ENCODE measurements at regions not wholly inside any gene's neighbourhood (a gene's known extent, or its start where the extent isn't known, plus 50 kb on each side); places are given as distances from the start of the nearest gene placed in this dataset.

DNA sequence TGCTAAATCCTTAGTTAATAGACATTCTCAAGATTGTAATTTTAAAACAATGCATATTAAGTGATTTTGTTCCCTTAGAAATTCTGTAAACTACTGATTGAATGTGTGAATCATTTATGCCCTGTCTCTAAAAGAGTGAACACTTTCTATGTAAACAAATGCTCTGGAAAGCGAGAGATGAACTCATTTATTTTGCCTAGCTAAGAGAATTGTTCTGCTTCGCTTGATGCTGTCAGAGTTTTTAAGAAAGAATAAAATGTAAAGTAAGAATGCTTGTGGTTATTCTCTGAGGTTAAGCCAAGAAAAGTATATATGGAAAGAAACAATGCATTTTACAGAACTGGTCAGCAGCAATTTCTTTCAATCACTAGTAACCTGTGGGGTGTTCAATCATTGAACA is 347.4 kb upstream of the NUDT12 start:
- DNase-seq: no peak
- Mint-ChIP-seq H3K9me3 (no peaks in the 10 kb centered on the region), H3K36me3 (ENCODE audit: low read depth) (no peaks in the 10 kb centered on the region), H3K4me3 (no peak overlapping the region), H3K27me3 (no peaks in the 10 kb centered on the region), H3K27ac (no peak overlapping the region), H3K4me1 (no peaks in the 10 kb centered on the region)
- intact Hi-C loops (cut with micrococcal nuclease): no loop called here

GRCh38 chr5:103909391-103909790 is 346.8 kb upstream of the NUDT12 start:
- intact Hi-C loops (cut with micrococcal nuclease): no loop called here
- Mint-ChIP-seq H3K36me3 (ENCODE audit: low read depth) (no peaks in the 10 kb centered on the region), H3K27ac (no peak overlapping the region), H3K9me3 (no peaks in the 10 kb centered on the region), H3K4me3 (no peak overlapping the region), H3K27me3 (no peaks in the 10 kb centered on the region), H3K4me1 (no peaks in the 10 kb centered on the region)
- no peak for DNase-seq

- Mint-ChIP-seq H3K27me3 (no peaks in the 10 kb centered on the region), H3K27ac (no peak overlapping the region), H3K9me3 (no peaks in the 10 kb centered on the region), H3K4me1 (no peaks in the 10 kb centered on the region), H3K4me3 (no peak overlapping the region), H3K36me3 (ENCODE audit: low read depth) (no peaks in the 10 kb centered on the region)
- intact Hi-C loops (cut with micrococcal nuclease): no loop called here
- no peak for DNase-seq
Observed at GRCh38 chr5:103908336-103909080, 345.9 kb upstream of the NUDT12 start.

- no peaks in the 10 kb centered on the region for H3K4me1 Mint-ChIP-seq
- no peak overlapping the region for H3K27ac Mint-ChIP-seq
- H3K9me3 Mint-ChIP-seq: no peaks in the 10 kb centered on the region
- DNase-seq: no peak
- no peak overlapping the region for H3K4me3 Mint-ChIP-seq
- H3K27me3 Mint-ChIP-seq: no peaks in the 10 kb centered on the region
- H3K36me3 Mint-ChIP-seq (ENCODE audit: low read depth): no peaks in the 10 kb centered on the region
- intact Hi-C loops (cut with micrococcal nuclease): no loop called here
Observed at GRCh38 chr5:103907001-103907400, 344.4 kb upstream of the NUDT12 start.

GRCh38 chr5:103904651-103905050 is 342.1 kb upstream of the NUDT12 start:
- H3K4me3 Mint-ChIP-seq: no peak overlapping the region
- no peaks in the 10 kb centered on the region for H3K4me1 Mint-ChIP-seq
- H3K27me3 Mint-ChIP-seq: no peaks in the 10 kb centered on the region
- H3K27ac Mint-ChIP-seq: no peak overlapping the region
- no peaks in the 10 kb centered on the region for H3K9me3 Mint-ChIP-seq
- no peaks in the 10 kb centered on the region for H3K36me3 Mint-ChIP-seq (ENCODE audit: low read depth)
- intact Hi-C loops (cut with micrococcal nuclease): no loop called here
- DNase-seq: no peak

DNA sequence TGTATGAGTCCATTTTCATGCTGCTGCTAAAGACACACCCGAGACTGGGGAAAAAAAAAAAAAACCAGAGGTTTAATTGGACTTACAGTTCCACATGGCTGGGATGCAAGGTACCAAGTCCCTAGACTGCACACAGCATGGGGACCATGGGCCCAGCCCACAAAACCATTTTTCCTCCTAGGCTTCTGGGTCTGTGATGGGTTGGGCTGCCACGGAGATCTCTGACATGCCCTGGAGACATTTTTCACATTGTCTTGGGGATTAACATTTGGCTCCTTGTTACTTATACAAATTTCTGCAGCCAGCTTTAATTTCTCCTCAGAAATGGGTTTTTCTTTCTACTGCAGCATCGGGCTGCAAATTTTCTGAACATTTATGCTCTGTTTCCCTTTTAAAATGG is 340.3 kb upstream of the NUDT12 start:
- H3K9me3 Mint-ChIP-seq: no peaks in the 10 kb centered on the region
- no peaks in the 10 kb centered on the region for H3K27me3 Mint-ChIP-seq
- H3K4me1 Mint-ChIP-seq: no peaks in the 10 kb centered on the region
- no peak for DNase-seq
- H3K4me3 Mint-ChIP-seq: no peak overlapping the region
- no peak overlapping the region for H3K27ac Mint-ChIP-seq
- intact Hi-C loops (cut with micrococcal nuclease): no loop called here
- no peaks in the 10 kb centered on the region for H3K36me3 Mint-ChIP-seq (ENCODE audit: low read depth)

DNA sequence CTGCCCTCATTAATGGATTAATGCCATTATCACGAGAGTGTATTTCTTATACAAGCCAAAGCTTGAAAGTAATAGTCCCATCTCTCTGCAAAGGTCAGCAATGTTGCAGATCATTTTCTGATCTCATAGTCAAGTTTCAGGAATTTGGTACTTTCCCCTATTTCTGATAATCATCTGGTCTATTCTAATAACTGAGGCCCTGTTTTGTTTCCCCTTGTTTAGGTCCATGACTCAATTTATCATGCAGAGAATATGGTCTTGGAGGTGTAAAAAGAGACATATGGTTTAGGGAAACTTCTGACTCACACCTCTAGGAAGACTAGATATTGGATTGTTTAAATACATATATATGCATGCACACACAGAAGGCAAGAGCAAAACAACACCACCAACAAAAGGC is 339.3 kb upstream of the NUDT12 start:
- Mint-ChIP-seq H3K9me3 (no peaks in the 10 kb centered on the region), H3K4me3 (no peak overlapping the region), H3K4me1 (no peaks in the 10 kb centered on the region), H3K27ac (no peak overlapping the region), H3K27me3 (no peaks in the 10 kb centered on the region), H3K36me3 (ENCODE audit: low read depth) (no peaks in the 10 kb centered on the region)
- no peak for DNase-seq
- intact Hi-C loops (cut with micrococcal nuclease): no loop called here

- Mint-ChIP-seq H3K27me3 (no peaks in the 10 kb centered on the region), H3K4me3 (no peak overlapping the region), H3K27ac (no peak overlapping the region), H3K4me1 (no peaks in the 10 kb centered on the region), H3K36me3 (ENCODE audit: low read depth) (no peaks in the 10 kb centered on the region), H3K9me3 (no peaks in the 10 kb centered on the region)
- intact Hi-C loops (cut with micrococcal nuclease): no loop called here
- DNase-seq: no peak
Observed at GRCh38 chr5:103896593-103896992, 334.0 kb upstream of the NUDT12 start.

- no peak overlapping the region for H3K27ac Mint-ChIP-seq
- H3K27me3 Mint-ChIP-seq: no peaks in the 10 kb centered on the region
- H3K4me1 Mint-ChIP-seq: no peaks in the 10 kb centered on the region
- H3K36me3 Mint-ChIP-seq (ENCODE audit: low read depth): no peaks in the 10 kb centered on the region
- DNase-seq: no peak
- no peaks in the 10 kb centered on the region for H3K9me3 Mint-ChIP-seq
- no peak overlapping the region for H3K4me3 Mint-ChIP-seq
- intact Hi-C loops (cut with micrococcal nuclease): no loop called here
Observed at GRCh38 chr5:103895738-103896137, 333.1 kb upstream of the NUDT12 start.

DNA sequence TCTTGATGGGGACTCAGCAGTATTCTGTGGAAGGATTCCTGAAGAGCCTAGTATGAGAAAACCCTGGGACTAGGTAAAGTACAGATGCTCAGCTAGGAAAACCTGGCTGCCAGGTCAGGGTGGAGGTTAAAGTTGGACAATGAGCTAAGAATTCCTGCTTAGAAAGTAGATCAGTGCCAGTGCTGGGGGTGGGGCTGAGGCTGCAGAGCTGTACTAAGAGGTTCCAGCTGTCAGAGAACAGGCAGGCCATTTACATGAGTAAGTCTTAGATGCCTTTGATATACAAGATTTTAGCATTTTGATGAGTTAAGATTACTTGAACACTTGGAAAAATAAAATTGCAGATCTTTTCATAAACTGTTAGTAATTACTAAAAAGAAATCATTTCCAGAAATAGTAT is 332.3 kb upstream of the NUDT12 start:
- H3K27ac Mint-ChIP-seq: no peak overlapping the region
- H3K36me3 Mint-ChIP-seq (ENCODE audit: low read depth): no peaks in the 10 kb centered on the region
- no peaks in the 10 kb centered on the region for H3K4me1 Mint-ChIP-seq
- DNase-seq: no peak
- no peak overlapping the region for H3K4me3 Mint-ChIP-seq
- intact Hi-C loops (cut with micrococcal nuclease): no loop called here
- no peaks in the 10 kb centered on the region for H3K27me3 Mint-ChIP-seq
- no peaks in the 10 kb centered on the region for H3K9me3 Mint-ChIP-seq

DNA sequence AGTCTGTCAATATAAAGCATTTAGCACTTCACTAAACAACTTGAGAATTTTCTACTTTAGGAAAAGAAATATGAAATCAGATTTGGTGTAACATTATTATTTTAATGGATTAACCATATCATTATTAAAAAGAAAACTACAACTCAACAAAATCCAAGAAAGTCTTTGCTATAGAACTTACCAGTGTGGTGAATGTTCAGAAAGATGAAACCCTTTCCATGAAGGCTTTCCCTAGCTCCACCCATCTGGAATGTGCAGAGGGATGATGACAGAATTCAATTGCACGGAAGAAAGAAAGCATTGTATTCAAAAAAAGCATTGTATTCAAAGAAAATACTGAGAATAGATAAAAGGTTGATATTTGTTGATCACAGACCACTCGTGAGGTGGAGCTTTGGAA is 328.6 kb upstream of the NUDT12 start:
- H3K4me1 Mint-ChIP-seq: no peaks in the 10 kb centered on the region
- no peaks in the 10 kb centered on the region for H3K36me3 Mint-ChIP-seq (ENCODE audit: low read depth)
- no peak overlapping the region for H3K27ac Mint-ChIP-seq
- no peak overlapping the region for H3K4me3 Mint-ChIP-seq
- H3K9me3 Mint-ChIP-seq: no peaks in the 10 kb centered on the region
- intact Hi-C loops (cut with micrococcal nuclease): no loop called here
- DNase-seq: no peak
- no peaks in the 10 kb centered on the region for H3K27me3 Mint-ChIP-seq

GRCh38 chr5:103890313-103890712 is 327.7 kb upstream of the NUDT12 start:
- H3K27me3 Mint-ChIP-seq: no peaks in the 10 kb centered on the region
- DNase-seq: no peak
- no peaks in the 10 kb centered on the region for H3K36me3 Mint-ChIP-seq (ENCODE audit: low read depth)
- H3K27ac Mint-ChIP-seq: no peak overlapping the region
- no peaks in the 10 kb centered on the region for H3K4me1 Mint-ChIP-seq
- intact Hi-C loops (cut with micrococcal nuclease): no loop called here
- no peaks in the 10 kb centered on the region for H3K9me3 Mint-ChIP-seq
- no peak overlapping the region for H3K4me3 Mint-ChIP-seq

DNA sequence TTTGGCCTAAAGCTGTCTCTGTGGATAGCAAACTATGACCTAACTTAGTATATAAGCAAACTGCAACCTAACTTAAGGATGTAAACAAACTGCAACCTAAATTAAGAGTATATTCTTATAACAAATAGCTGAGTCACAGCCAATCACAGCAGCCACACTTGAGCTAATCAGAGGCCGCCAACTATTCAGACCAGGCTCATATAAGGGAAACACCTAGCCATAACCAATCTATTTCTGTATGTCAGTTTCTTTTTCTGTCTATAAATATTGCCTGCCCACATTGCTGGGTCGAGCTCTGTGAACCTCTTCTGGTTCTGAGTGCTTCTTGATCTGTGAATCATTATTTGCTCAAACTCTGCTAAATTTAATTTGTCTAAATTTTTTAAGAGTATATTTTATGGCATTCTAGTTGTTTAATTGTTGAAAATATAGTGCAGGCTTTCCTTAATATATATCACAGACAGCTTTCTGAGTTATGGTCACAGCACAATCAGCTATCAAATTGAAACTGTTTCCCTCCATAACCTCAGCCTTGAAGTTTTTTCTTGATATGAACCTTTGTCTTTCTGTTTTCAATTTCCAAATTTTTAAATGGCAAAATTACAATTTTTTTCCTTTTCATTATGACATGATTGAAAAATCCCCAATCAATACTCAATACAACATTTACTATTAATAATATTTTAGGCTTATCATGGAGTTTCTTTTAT is 327.1 kb upstream of the NUDT12 start:
- Mint-ChIP-seq H3K9me3 (no peaks in the 10 kb centered on the region), H3K36me3 (ENCODE audit: low read depth) (no peaks in the 10 kb centered on the region), H3K27me3 (no peaks in the 10 kb centered on the region), H3K4me3 (no peak overlapping the region), H3K27ac (no peak overlapping the region), H3K4me1 (no peaks in the 10 kb centered on the region)
- no peak for DNase-seq
- intact Hi-C loops (cut with micrococcal nuclease): no loop called here

GRCh38 chr5:103886826-103887225 is 324.2 kb upstream of the NUDT12 start:
- Mint-ChIP-seq H3K4me1 (no peaks in the 10 kb centered on the region), H3K9me3 (no peaks in the 10 kb centered on the region), H3K4me3 (no peak overlapping the region), H3K27me3 (no peaks in the 10 kb centered on the region), H3K36me3 (ENCODE audit: low read depth) (no peaks in the 10 kb centered on the region), H3K27ac (no peak overlapping the region)
- DNase-seq: no peak
- intact Hi-C loops (cut with micrococcal nuclease): no loop called here

- intact Hi-C loops (cut with micrococcal nuclease): no loop called here
- no peak for DNase-seq
- H3K4me3 Mint-ChIP-seq: no peak overlapping the region
- no peaks in the 10 kb centered on the region for H3K4me1 Mint-ChIP-seq
- H3K36me3 Mint-ChIP-seq (ENCODE audit: low read depth): no peaks in the 10 kb centered on the region
- no peaks in the 10 kb centered on the region for H3K9me3 Mint-ChIP-seq
- no peaks in the 10 kb centered on the region for H3K27me3 Mint-ChIP-seq
- no peak overlapping the region for H3K27ac Mint-ChIP-seq
Observed at GRCh38 chr5:103883143-103883542, 320.6 kb upstream of the NUDT12 start.

Data from activated CD4-positive, alpha-beta T cell treated with anti-CD3 and anti-CD28 coated beads, Interleukin-2, amount 10 ng/mL, durations not matched to agents 24 days and 14 days (primary cell).